Endodermal cell (in vitro differentiated cells): ENCODE measurements at regions not wholly inside any gene's neighbourhood (a gene's known extent, or its start where the extent isn't known, plus 50 kb on each side); places are given as distances from the start of the nearest gene placed in this dataset.

Experiments used
- DNase-seq: peaks from one replicate; pipeline ENCODE4 v3.0.0-alpha.2; 2017
- H3K27ac ChIP-seq: 2 replicates; pipeline ENCODE4 v1.5.1; 2013; ENCODE audit warnings: mild to moderate bottlenecking, low read depth, low read length, moderate library complexity
- H3K27me3 ChIP-seq: 2 replicates; pipeline ENCODE4 v1.6.1; 2013; ENCODE audit warnings: mild to moderate bottlenecking, low read length, moderate library complexity; ENCODE audit not compliant: insufficient read depth, control insufficient read depth, poor library complexity, severe bottlenecking
- H3K36me3 ChIP-seq: 2 replicates; pipeline ENCODE4 v1.7.0; 2013; ENCODE audit warnings: mild to moderate bottlenecking, low read length, moderate library complexity; ENCODE audit not compliant: control insufficient read depth, insufficient read depth
- H3K4me1 ChIP-seq: one replicate; pipeline ENCODE4 v1.7.0; 2013; ENCODE audit warnings: low read length; ENCODE audit not compliant: control insufficient read depth, insufficient read depth
- H3K4me3 ChIP-seq: 2 replicates; pipeline ENCODE4 v1.5.1; 2013; ENCODE audit warnings: mild to moderate bottlenecking, low read length, moderate library complexity
- H3K9ac ChIP-seq: 2 replicates; pipeline ENCODE4 v1.6.1; 2013; ENCODE audit warnings: mild to moderate bottlenecking, low read length, moderate library complexity; ENCODE audit not compliant: poor library complexity, severe bottlenecking; ENCODE audit errors: extremely low read depth
- H3K9me3 ChIP-seq: 2 replicates; pipeline ENCODE4 v1.6.1; 2013; ENCODE audit warnings: mild to moderate bottlenecking, low read length, moderate library complexity; ENCODE audit not compliant: control insufficient read depth
- H3K27ac Mint-ChIP-seq: 2 replicates; pipeline ENCODE4 v1.8.0; 2020; ENCODE audit warnings: mixed read lengths
- H3K27me3 Mint-ChIP-seq: 2 replicates; pipeline ENCODE4 v1.8.0; 2021; ENCODE audit warnings: mild to moderate bottlenecking, mixed read lengths; ENCODE audit not compliant: insufficient read depth
- H3K36me3 Mint-ChIP-seq: 2 replicates; pipeline ENCODE4 v1.8.0; 2020; ENCODE audit warnings: low read depth, mixed read lengths
- H3K4me1 Mint-ChIP-seq: 2 replicates; pipeline ENCODE4 v1.8.0; 2020; ENCODE audit warnings: mixed read lengths
- H3K4me3 Mint-ChIP-seq: 2 replicates; pipeline ENCODE4 v1.8.0; 2020; ENCODE audit warnings: mild to moderate bottlenecking, moderate library complexity, mixed read lengths
- H3K9me3 Mint-ChIP-seq: 2 replicates; pipeline ENCODE4 v1.8.0; 2020; ENCODE audit warnings: mild to moderate bottlenecking, mixed read lengths
- WGBS, 2 experiments: methylation state at CpG; one replicate each; pipeline versions ENCODE4 v1.1.5 to v1.1.7; 2013; ENCODE audit warnings: missing lambda C conversion rate in 2 of 2, mixed read lengths in 1 of 2; ENCODE audit not compliant: insufficient coverage in 1 of 2, insufficient read length in 1 of 2; 5-methylcytosine and 5-hydroxymethylcytosine counted together
- TF ChIP-seq, protein P1 (sequence below): fragments of 200-600 bp; sonication (generic); conservative IDR thresholded peaks from 2 replicates; pipeline ENCODE4 v1.5.0; 2021; ENCODE audit warnings: antibody characterized with exemption, mild to moderate bottlenecking

DNA sequence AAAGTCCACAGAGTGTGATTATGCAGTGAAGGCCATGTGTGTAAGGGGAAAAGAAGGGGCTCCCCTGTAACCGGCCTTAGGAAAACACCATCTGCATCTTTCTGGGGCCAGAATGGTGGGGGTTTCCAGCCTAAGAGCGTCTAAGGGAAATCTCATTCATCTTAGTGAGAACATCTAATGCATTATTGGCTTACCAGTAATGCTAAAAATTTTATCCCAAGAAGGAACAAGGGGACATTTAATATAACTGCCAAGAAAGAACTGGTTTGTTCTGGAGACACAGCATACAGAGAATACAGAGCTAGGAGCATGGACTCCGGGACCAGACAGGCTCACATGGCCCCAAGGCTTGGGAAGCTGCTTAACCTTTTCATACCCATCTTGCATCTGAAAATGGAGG is 58.3 kb upstream of the DSCAM start:
- no peaks in the 10 kb centered on the region for H3K9me3 Mint-ChIP-seq
- peaks cover 38% of the 10 kb centered on the region for H3K4me1 Mint-ChIP-seq
- WGBS, 2 experiments: 89 to 100% methylated on average over 2 to 3 of the region's 3 CpGs
- peaks cover 28% of the 10 kb centered on the region for H3K27me3 Mint-ChIP-seq
- DNase-seq: no peak
- Histone ChIP-seq H3K9me3 (no peaks in the 10 kb centered on the region), H3K27ac (no peak overlapping the region), H3K27me3 (no peaks in the 10 kb centered on the region), H3K36me3 (no peaks in the 10 kb centered on the region), H3K9ac (no peak overlapping the region), H3K4me3 (no peak overlapping the region), H3K4me1 (peaks cover 12% of the 10 kb centered on the region)
- H3K36me3 Mint-ChIP-seq: no peaks in the 10 kb centered on the region
- no peak overlapping the region for H3K27ac Mint-ChIP-seq
- no peak overlapping the region for H3K4me3 Mint-ChIP-seq
- TF ChIP-seq, protein P1, sequence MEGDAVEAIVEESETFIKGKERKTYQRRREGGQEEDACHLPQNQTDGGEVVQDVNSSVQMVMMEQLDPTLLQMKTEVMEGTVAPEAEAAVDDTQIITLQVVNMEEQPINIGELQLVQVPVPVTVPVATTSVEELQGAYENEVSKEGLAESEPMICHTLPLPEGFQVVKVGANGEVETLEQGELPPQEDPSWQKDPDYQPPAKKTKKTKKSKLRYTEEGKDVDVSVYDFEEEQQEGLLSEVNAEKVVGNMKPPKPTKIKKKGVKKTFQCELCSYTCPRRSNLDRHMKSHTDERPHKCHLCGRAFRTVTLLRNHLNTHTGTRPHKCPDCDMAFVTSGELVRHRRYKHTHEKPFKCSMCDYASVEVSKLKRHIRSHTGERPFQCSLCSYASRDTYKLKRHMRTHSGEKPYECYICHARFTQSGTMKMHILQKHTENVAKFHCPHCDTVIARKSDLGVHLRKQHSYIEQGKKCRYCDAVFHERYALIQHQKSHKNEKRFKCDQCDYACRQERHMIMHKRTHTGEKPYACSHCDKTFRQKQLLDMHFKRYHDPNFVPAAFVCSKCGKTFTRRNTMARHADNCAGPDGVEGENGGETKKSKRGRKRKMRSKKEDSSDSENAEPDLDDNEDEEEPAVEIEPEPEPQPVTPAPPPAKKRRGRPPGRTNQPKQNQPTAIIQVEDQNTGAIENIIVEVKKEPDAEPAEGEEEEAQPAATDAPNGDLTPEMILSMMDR: no peak

DNA sequence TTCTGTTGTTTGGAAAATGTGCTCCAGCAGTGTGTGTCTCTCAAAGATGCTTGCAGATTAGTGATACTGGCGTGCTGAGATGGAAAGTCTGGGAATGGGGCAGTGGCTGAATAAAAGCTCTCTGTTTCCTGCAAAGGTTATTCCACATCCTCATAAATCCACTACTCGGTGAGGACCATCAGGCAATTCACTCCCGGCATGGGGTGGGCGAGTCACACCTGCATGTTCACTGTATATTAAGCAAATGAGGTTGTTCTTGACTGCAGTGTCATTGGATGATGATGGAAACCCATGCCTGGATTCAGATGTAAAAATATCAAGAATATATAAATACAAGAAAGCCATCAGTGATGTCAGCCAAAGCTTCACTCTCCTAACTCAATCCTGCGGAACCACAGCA is 65.4 kb upstream of the DSCAM start:
- no peak overlapping the region for H3K4me3 ChIP-seq
- Mint-ChIP-seq H3K27me3 (peaks cover 25% of the 10 kb centered on the region), H3K4me1 (no peaks in the 10 kb centered on the region), H3K4me3 (no peak overlapping the region), H3K27ac (no peak overlapping the region), H3K36me3 (no peaks in the 10 kb centered on the region), H3K9me3 (no peaks in the 10 kb centered on the region)
- no peaks in the 10 kb centered on the region for H3K4me1 ChIP-seq
- TF ChIP-seq, protein P1: no peak
- H3K27ac ChIP-seq: no peak overlapping the region
- H3K36me3 ChIP-seq: no peaks in the 10 kb centered on the region
- no peaks in the 10 kb centered on the region for H3K27me3 ChIP-seq
- DNase-seq: no peak
- H3K9me3 ChIP-seq: peaks cover 13% of the 10 kb centered on the region
- H3K9ac ChIP-seq: no peak overlapping the region
- 93% methylated on average over 5 of the region's 5 CpGs; no CpG with 5 or more reads in 1 of the 2 experiments for WGBS, 2 experiments

DNA sequence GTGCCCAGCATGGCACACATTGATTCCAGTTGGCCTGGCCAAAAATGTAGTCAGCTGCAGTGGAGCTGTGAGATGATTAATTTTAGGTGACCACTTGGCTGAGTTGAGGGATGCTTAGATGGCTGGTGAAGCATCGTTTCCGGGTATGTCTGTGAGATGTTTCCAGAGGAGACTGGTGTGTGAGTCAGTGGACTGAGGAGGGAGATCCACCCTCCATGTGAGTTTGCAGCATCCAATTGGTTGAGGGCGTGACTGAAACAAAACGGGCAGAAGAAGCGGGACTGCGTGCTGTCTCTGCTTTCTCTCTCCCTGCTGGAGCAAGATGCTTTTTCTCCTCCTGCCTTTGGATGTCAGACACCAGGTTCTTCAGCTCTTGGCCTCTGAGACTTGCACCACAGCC is 68.2 kb upstream of the DSCAM start:
- no peaks in the 10 kb centered on the region for H3K4me1 ChIP-seq
- Mint-ChIP-seq H3K27ac (no peak overlapping the region), H3K27me3 (peaks cover 16% of the 10 kb centered on the region), H3K36me3 (no peaks in the 10 kb centered on the region), H3K4me1 (no peaks in the 10 kb centered on the region), H3K9me3 (peaks cover 6% of the 10 kb centered on the region), H3K4me3 (no peak overlapping the region)
- H3K27me3 ChIP-seq: no peaks in the 10 kb centered on the region
- H3K9ac ChIP-seq: no peak overlapping the region
- WGBS, 2 experiments: 96 to 99% methylated on average over 6 of the region's 6 CpGs
- no peaks in the 10 kb centered on the region for H3K36me3 ChIP-seq
- H3K27ac ChIP-seq: no peak overlapping the region
- DNase-seq: no peak
- H3K9me3 ChIP-seq: peaks cover 13% of the 10 kb centered on the region
- TF ChIP-seq, protein P1: no peak
- H3K4me3 ChIP-seq: no peak overlapping the region
